ENCODE measurements at regions not wholly inside any gene's neighbourhood (a gene's known extent, or its start where the extent isn't known, plus 50 kb on each side); places are given as distances from the start of the nearest gene placed in this dataset.

- H3K36me3 ChIP-seq (ENCODE audit: insufficient read depth, low read length, poor library complexity, severe bottlenecking) = no peaks in the 10 kb centered on the region
- no TSS peak for BruUV-seq (replicated peaks)
- intact Hi-C loops (cut with micrococcal nuclease; ENCODE audit: unreplicated experiment) = no loop called here
- no peak for TF ChIP-seq EZH2 (IDR thresholded peaks at IDR 0.05; ENCODE audit: borderline replicate concordance, low read depth, low read length, poor library complexity, severe bottlenecking)
- TF ChIP-seq CTCF (conservative IDR thresholded peaks at IDR 0.05; ENCODE audit: low read depth, low read length) = no peak
- no peaks in the 10 kb centered on the region for H3K27me3 ChIP-seq (replicated peaks; ENCODE audit: insufficient read depth, low read depth, low read length, poor library complexity)
- no peaks in the 10 kb centered on the region for H3K9me3 ChIP-seq (ENCODE audit: low read depth, low read length, poor library complexity, severe bottlenecking)
- no peaks in the 10 kb centered on the region for H3K4me1 ChIP-seq (ENCODE audit: insufficient read depth, low read length, poor library complexity, severe bottlenecking)
- H3K4me3 ChIP-seq (ENCODE audit: low read depth, low read length, poor library complexity, severe bottlenecking) = no peak overlapping the region
- DNase-seq (ENCODE audit: low spot score) = no peak
- no peak overlapping the region for H3K27ac ChIP-seq (ENCODE audit: low read depth, low read length, poor library complexity, severe bottlenecking)
- POLR2A ChIA-PET (ENCODE audit: low non-redundant PET) = no interaction called here
- CTCF ChIA-PET = no interaction called here
These were observed 253.7 kb downstream of the HNMT start for GRCh38 chr2:138217975-138218374.

- H3K4me1 ChIP-seq (ENCODE audit: insufficient read depth, low read length, poor library complexity, severe bottlenecking) = no peaks in the 10 kb centered on the region
- no peak for DNase-seq (ENCODE audit: low spot score)
- no peaks in the 10 kb centered on the region for H3K9me3 ChIP-seq (ENCODE audit: low read depth, low read length, poor library complexity, severe bottlenecking)
- TF ChIP-seq CTCF (conservative IDR thresholded peaks at IDR 0.05; ENCODE audit: low read depth, low read length) = no peak
- no peak for TF ChIP-seq EZH2 (IDR thresholded peaks at IDR 0.05; ENCODE audit: borderline replicate concordance, low read depth, low read length, poor library complexity, severe bottlenecking)
- no peaks in the 10 kb centered on the region for H3K36me3 ChIP-seq (ENCODE audit: insufficient read depth, low read length, poor library complexity, severe bottlenecking)
- H3K27ac ChIP-seq (ENCODE audit: low read depth, low read length, poor library complexity, severe bottlenecking) = no peak overlapping the region
- H3K27me3 ChIP-seq (replicated peaks; ENCODE audit: insufficient read depth, low read depth, low read length, poor library complexity) = no peaks in the 10 kb centered on the region
- ChIA-PET CTCF (no interaction called here), POLR2A (ENCODE audit: low non-redundant PET) (no interaction called here)
- no peak overlapping the region for H3K4me3 ChIP-seq (ENCODE audit: low read depth, low read length, poor library complexity, severe bottlenecking)
- no TSS peak for BruUV-seq (replicated peaks)
- intact Hi-C loops (cut with micrococcal nuclease; ENCODE audit: unreplicated experiment) = no loop called here
These were observed 254.1 kb downstream of the HNMT start for GRCh38 chr2:138218397-138218796.

GRCh38 chr2:138219961-138220360 lies 255.7 kb downstream of the HNMT start:
- POLR2A ChIA-PET (ENCODE audit: low non-redundant PET) = no interaction called here
- CTCF ChIA-PET = no interaction called here
- H3K36me3 ChIP-seq (ENCODE audit: insufficient read depth, low read length, poor library complexity, severe bottlenecking) = no peaks in the 10 kb centered on the region
- no peaks in the 10 kb centered on the region for H3K27me3 ChIP-seq (replicated peaks; ENCODE audit: insufficient read depth, low read depth, low read length, poor library complexity)
- no peaks in the 10 kb centered on the region for H3K9me3 ChIP-seq (ENCODE audit: low read depth, low read length, poor library complexity, severe bottlenecking)
- no TSS peak for BruUV-seq (replicated peaks)
- TF ChIP-seq CTCF (conservative IDR thresholded peaks at IDR 0.05; ENCODE audit: low read depth, low read length) = no peak
- TF ChIP-seq EZH2 (IDR thresholded peaks at IDR 0.05; ENCODE audit: borderline replicate concordance, low read depth, low read length, poor library complexity, severe bottlenecking) = no peak
- no peaks in the 10 kb centered on the region for H3K4me1 ChIP-seq (ENCODE audit: insufficient read depth, low read length, poor library complexity, severe bottlenecking)
- H3K27ac ChIP-seq (ENCODE audit: low read depth, low read length, poor library complexity, severe bottlenecking) = no peak overlapping the region
- no peak overlapping the region for H3K4me3 ChIP-seq (ENCODE audit: low read depth, low read length, poor library complexity, severe bottlenecking)
- no peak for DNase-seq (ENCODE audit: low spot score)
- intact Hi-C loops (cut with micrococcal nuclease; ENCODE audit: unreplicated experiment) = no loop called here
